ENCODE measurements at regions not wholly inside any gene's neighbourhood (a gene's known extent, or its start where the extent isn't known, plus 50 kb on each side); places are given as distances from the start of the nearest gene placed in this dataset.

- Histone ChIP-seq H3K79me1 (ENCODE audit: low read length) (no peaks in the 10 kb centered on the region), H3K23ac (ENCODE audit: low read length) (no peak overlapping the region), H2AK5ac (ENCODE audit: low read length) (no peak overlapping the region), H3K18ac (ENCODE audit: low read length) (no peak overlapping the region), H3K79me2 (ENCODE audit: control insufficient read depth, insufficient read depth, low read length) (no peaks in the 10 kb centered on the region), H4K8ac (ENCODE audit: low read depth, low read length) (no peak overlapping the region), H3K56ac (ENCODE audit: low read length) (no peak overlapping the region), H3K4ac (ENCODE audit: low read depth, low read length) (no peak overlapping the region), H3K27ac (ENCODE audit: low read depth, low read length) (no peak overlapping the region), H2BK5ac (ENCODE audit: low read length) (no peak overlapping the region), H3K4me1 (ENCODE audit: control insufficient read depth, low read depth, low read length) (no peaks in the 10 kb centered on the region), H3K36me3 (ENCODE audit: control insufficient read depth, insufficient read depth, low read length) (no peaks in the 10 kb centered on the region), H4K5ac (ENCODE audit: low read length) (no peak overlapping the region), H3K27me3 (ENCODE audit: insufficient read depth, low read length, poor library complexity) (no peaks in the 10 kb centered on the region), H3K4me3 (ENCODE audit: low read length) (no peak overlapping the region), H2BK15ac (replicated peaks; ENCODE audit: low read depth) (no peak overlapping the region), H2BK120ac (ENCODE audit: low read depth, low read length) (no peak overlapping the region), H3K4me2 (ENCODE audit: low read length) (no peak overlapping the region), H3K9ac (ENCODE audit: low read length) (no peak overlapping the region)
- no peak for DNase-seq
- no CpG with 5 or more reads among the region's 4 CpGs for WGBS (ENCODE audit: extremely low coverage, insufficient coverage, low lambda C conversion rate)
These were observed 214.0 kb upstream of the ADRA1B start for GRCh38 chr5:159702301-159702700.

GRCh38 chr5:159702826-159703225, 213.5 kb upstream of the ADRA1B start:
- no peaks in the 10 kb centered on the region for H3K4me1 ChIP-seq (ENCODE audit: control insufficient read depth, low read depth, low read length)
- H3K4me3 ChIP-seq (ENCODE audit: low read length) = no peak overlapping the region
- no peaks in the 10 kb centered on the region for H3K79me2 ChIP-seq (ENCODE audit: control insufficient read depth, insufficient read depth, low read length)
- no peak overlapping the region for H2BK5ac ChIP-seq (ENCODE audit: low read length)
- no peak for DNase-seq
- no peak overlapping the region for H3K56ac ChIP-seq (ENCODE audit: low read length)
- no peak overlapping the region for H2BK120ac ChIP-seq (ENCODE audit: low read depth, low read length)
- H2AK5ac ChIP-seq (ENCODE audit: low read length) = no peak overlapping the region
- no CpG with 5 or more reads among the region's 1 CpG for WGBS (ENCODE audit: extremely low coverage, insufficient coverage, low lambda C conversion rate)
- H3K18ac ChIP-seq (ENCODE audit: low read length) = no peak overlapping the region
- H2BK15ac ChIP-seq (replicated peaks; ENCODE audit: low read depth) = no peak overlapping the region
- H3K4ac ChIP-seq (ENCODE audit: low read depth, low read length) = no peak overlapping the region
- no peaks in the 10 kb centered on the region for H3K79me1 ChIP-seq (ENCODE audit: low read length)
- no peaks in the 10 kb centered on the region for H3K27me3 ChIP-seq (ENCODE audit: insufficient read depth, low read length, poor library complexity)
- H3K36me3 ChIP-seq (ENCODE audit: control insufficient read depth, insufficient read depth, low read length) = no peaks in the 10 kb centered on the region
- no peak overlapping the region for H3K9ac ChIP-seq (ENCODE audit: low read length)
- no peak overlapping the region for H4K8ac ChIP-seq (ENCODE audit: low read depth, low read length)
- H3K27ac ChIP-seq (ENCODE audit: low read depth, low read length) = no peak overlapping the region
- H3K4me2 ChIP-seq (ENCODE audit: low read length) = no peak overlapping the region
- no peak overlapping the region for H4K5ac ChIP-seq (ENCODE audit: low read length)
- no peak overlapping the region for H3K23ac ChIP-seq (ENCODE audit: low read length)

- H4K8ac ChIP-seq (ENCODE audit: low read depth, low read length) = peak overlapping the region; percentile 28
- no peak overlapping the region for H3K4me2 ChIP-seq (ENCODE audit: low read length)
- no peak overlapping the region for H2BK15ac ChIP-seq (replicated peaks; ENCODE audit: low read depth)
- H2BK5ac ChIP-seq (ENCODE audit: low read length) = no peak overlapping the region
- no CpG with 5 or more reads among the region's 3 CpGs for WGBS (ENCODE audit: extremely low coverage, insufficient coverage, low lambda C conversion rate)
- no peaks in the 10 kb centered on the region for H3K79me2 ChIP-seq (ENCODE audit: control insufficient read depth, insufficient read depth, low read length)
- DNase-seq = no peak
- no peak overlapping the region for H3K4ac ChIP-seq (ENCODE audit: low read depth, low read length)
- no peak overlapping the region for H3K23ac ChIP-seq (ENCODE audit: low read length)
- no peak overlapping the region for H3K56ac ChIP-seq (ENCODE audit: low read length)
- no peak overlapping the region for H3K27ac ChIP-seq (ENCODE audit: low read depth, low read length)
- no peak overlapping the region for H2BK120ac ChIP-seq (ENCODE audit: low read depth, low read length)
- no peak overlapping the region for H2AK5ac ChIP-seq (ENCODE audit: low read length)
- no peaks in the 10 kb centered on the region for H3K36me3 ChIP-seq (ENCODE audit: control insufficient read depth, insufficient read depth, low read length)
- no peaks in the 10 kb centered on the region for H3K27me3 ChIP-seq (ENCODE audit: insufficient read depth, low read length, poor library complexity)
- H3K9ac ChIP-seq (ENCODE audit: low read length) = no peak overlapping the region
- H4K5ac ChIP-seq (ENCODE audit: low read length) = no peak overlapping the region
- no peak overlapping the region for H3K4me3 ChIP-seq (ENCODE audit: low read length)
- no peaks in the 10 kb centered on the region for H3K4me1 ChIP-seq (ENCODE audit: control insufficient read depth, low read depth, low read length)
- no peaks in the 10 kb centered on the region for H3K79me1 ChIP-seq (ENCODE audit: low read length)
- H3K18ac ChIP-seq (ENCODE audit: low read length) = no peak overlapping the region
These were observed 212.1 kb upstream of the ADRA1B start for GRCh38 chr5:159704160-159704559.

- whole genome bisulfite sequencing (ENCODE audit: extremely low coverage, insufficient coverage, low lambda C conversion rate) = no CpG with 5 or more reads among the region's 3 CpGs
- Histone ChIP-seq H3K9ac (ENCODE audit: low read length) (no peak overlapping the region), H4K8ac (ENCODE audit: low read depth, low read length) (no peak overlapping the region), H4K5ac (ENCODE audit: low read length) (no peak overlapping the region), H2BK15ac (replicated peaks; ENCODE audit: low read depth) (no peak overlapping the region), H3K4ac (ENCODE audit: low read depth, low read length) (no peak overlapping the region), H3K36me3 (ENCODE audit: control insufficient read depth, insufficient read depth, low read length) (no peaks in the 10 kb centered on the region), H3K79me1 (ENCODE audit: low read length) (no peaks in the 10 kb centered on the region), H2BK120ac (ENCODE audit: low read depth, low read length) (no peak overlapping the region), H3K27me3 (ENCODE audit: insufficient read depth, low read length, poor library complexity) (no peaks in the 10 kb centered on the region), H3K79me2 (ENCODE audit: control insufficient read depth, insufficient read depth, low read length) (no peaks in the 10 kb centered on the region), H3K4me1 (ENCODE audit: control insufficient read depth, low read depth, low read length) (no peaks in the 10 kb centered on the region), H2AK5ac (ENCODE audit: low read length) (no peak overlapping the region), H3K18ac (ENCODE audit: low read length) (no peak overlapping the region), H3K56ac (ENCODE audit: low read length) (no peak overlapping the region), H2BK5ac (ENCODE audit: low read length) (no peak overlapping the region), H3K4me3 (ENCODE audit: low read length) (no peak overlapping the region), H3K27ac (ENCODE audit: low read depth, low read length) (no peak overlapping the region), H3K4me2 (ENCODE audit: low read length) (no peak overlapping the region), H3K23ac (ENCODE audit: low read length) (no peak overlapping the region)
- no peak for DNase-seq
These were observed 210.3 kb upstream of the ADRA1B start for GRCh38 chr5:159705948-159706347.

GRCh38 chr5:159708090-159708489, 208.2 kb upstream of the ADRA1B start:
- Histone ChIP-seq H3K79me1 (ENCODE audit: low read length) (no peaks in the 10 kb centered on the region), H3K4me1 (ENCODE audit: control insufficient read depth, low read depth, low read length) (no peaks in the 10 kb centered on the region), H3K56ac (ENCODE audit: low read length) (no peak overlapping the region), H2AK5ac (ENCODE audit: low read length) (no peak overlapping the region), H4K8ac (ENCODE audit: low read depth, low read length) (no peak overlapping the region), H2BK5ac (ENCODE audit: low read length) (no peak overlapping the region), H3K23ac (ENCODE audit: low read length) (no peak overlapping the region), H3K27ac (ENCODE audit: low read depth, low read length) (no peak overlapping the region), H3K4me2 (ENCODE audit: low read length) (no peak overlapping the region), H3K79me2 (ENCODE audit: control insufficient read depth, insufficient read depth, low read length) (no peaks in the 10 kb centered on the region), H2BK120ac (ENCODE audit: low read depth, low read length) (no peak overlapping the region), H2BK15ac (replicated peaks; ENCODE audit: low read depth) (no peak overlapping the region), H3K9ac (ENCODE audit: low read length) (no peak overlapping the region), H3K18ac (ENCODE audit: low read length) (no peak overlapping the region), H3K27me3 (ENCODE audit: insufficient read depth, low read length, poor library complexity) (no peaks in the 10 kb centered on the region), H4K5ac (ENCODE audit: low read length) (no peak overlapping the region), H3K4me3 (ENCODE audit: low read length) (no peak overlapping the region), H3K4ac (ENCODE audit: low read depth, low read length) (no peak overlapping the region), H3K36me3 (ENCODE audit: control insufficient read depth, insufficient read depth, low read length) (no peaks in the 10 kb centered on the region)
- WGBS (ENCODE audit: extremely low coverage, insufficient coverage, low lambda C conversion rate) = no CpG with 5 or more reads among the region's 3 CpGs
- DNase-seq = no peak

GRCh38 chr5:159712672-159713071, 203.6 kb upstream of the ADRA1B start:
- Histone ChIP-seq H4K8ac (ENCODE audit: low read depth, low read length) (no peak overlapping the region), H3K4ac (ENCODE audit: low read depth, low read length) (no peak overlapping the region), H3K27me3 (ENCODE audit: insufficient read depth, low read length, poor library complexity) (no peaks in the 10 kb centered on the region), H2AK5ac (ENCODE audit: low read length) (no peak overlapping the region), H3K18ac (ENCODE audit: low read length) (no peak overlapping the region), H2BK15ac (replicated peaks; ENCODE audit: low read depth) (no peak overlapping the region), H3K4me2 (ENCODE audit: low read length) (no peak overlapping the region), H2BK120ac (ENCODE audit: low read depth, low read length) (no peak overlapping the region), H3K36me3 (ENCODE audit: control insufficient read depth, insufficient read depth, low read length) (no peaks in the 10 kb centered on the region), H3K4me3 (ENCODE audit: low read length) (no peak overlapping the region), H2BK5ac (ENCODE audit: low read length) (no peak overlapping the region), H3K27ac (ENCODE audit: low read depth, low read length) (no peak overlapping the region), H3K23ac (ENCODE audit: low read length) (no peak overlapping the region), H3K79me1 (ENCODE audit: low read length) (no peaks in the 10 kb centered on the region), H3K79me2 (ENCODE audit: control insufficient read depth, insufficient read depth, low read length) (no peaks in the 10 kb centered on the region), H3K9ac (ENCODE audit: low read length) (no peak overlapping the region), H4K5ac (ENCODE audit: low read length) (no peak overlapping the region), H3K4me1 (ENCODE audit: control insufficient read depth, low read depth, low read length) (no peaks in the 10 kb centered on the region), H3K56ac (ENCODE audit: low read length) (no peak overlapping the region)
- DNase-seq = no peak
- no CpG with 5 or more reads among the region's 5 CpGs for WGBS (ENCODE audit: extremely low coverage, insufficient coverage, low lambda C conversion rate)
